Kidney epithelial cell (primary cell): ENCODE measurements at regions not wholly inside any gene's neighbourhood (a gene's known extent, or its start where the extent isn't known, plus 50 kb on each side); places are given as distances from the start of the nearest gene placed in this dataset.

Experiments
- DNase-seq: peaks from one replicate; pipeline ENCODE4 v3.0.0-alpha.2; 2010; ENCODE audit warnings: low read depth
- H3K27me3 ChIP-seq: 2 replicates; pipeline ENCODE4 v1.6.0; 2011; ENCODE audit warnings: low read length; ENCODE audit not compliant: control insufficient read depth, insufficient read depth
- H3K36me3 ChIP-seq: 2 replicates; pipeline ENCODE4 v1.5.1; 2011; ENCODE audit warnings: low read length; ENCODE audit not compliant: control insufficient read depth, insufficient read depth
- H3K4me3 ChIP-seq: 2 replicates; pipeline ENCODE4 v1.5.1; 2011; ENCODE audit warnings: low read depth, mild to moderate bottlenecking, control low read depth, low read length
- CTCF ChIP-seq: IDR thresholded peaks from 2 replicates; pipeline ENCODE4 v1.5.1; 2011; ENCODE audit warnings: mild to moderate bottlenecking, moderate library complexity, low read length, control low read depth, inconsistent platforms; ENCODE audit not compliant: insufficient read depth, poor library complexity, severe bottlenecking

DNA sequence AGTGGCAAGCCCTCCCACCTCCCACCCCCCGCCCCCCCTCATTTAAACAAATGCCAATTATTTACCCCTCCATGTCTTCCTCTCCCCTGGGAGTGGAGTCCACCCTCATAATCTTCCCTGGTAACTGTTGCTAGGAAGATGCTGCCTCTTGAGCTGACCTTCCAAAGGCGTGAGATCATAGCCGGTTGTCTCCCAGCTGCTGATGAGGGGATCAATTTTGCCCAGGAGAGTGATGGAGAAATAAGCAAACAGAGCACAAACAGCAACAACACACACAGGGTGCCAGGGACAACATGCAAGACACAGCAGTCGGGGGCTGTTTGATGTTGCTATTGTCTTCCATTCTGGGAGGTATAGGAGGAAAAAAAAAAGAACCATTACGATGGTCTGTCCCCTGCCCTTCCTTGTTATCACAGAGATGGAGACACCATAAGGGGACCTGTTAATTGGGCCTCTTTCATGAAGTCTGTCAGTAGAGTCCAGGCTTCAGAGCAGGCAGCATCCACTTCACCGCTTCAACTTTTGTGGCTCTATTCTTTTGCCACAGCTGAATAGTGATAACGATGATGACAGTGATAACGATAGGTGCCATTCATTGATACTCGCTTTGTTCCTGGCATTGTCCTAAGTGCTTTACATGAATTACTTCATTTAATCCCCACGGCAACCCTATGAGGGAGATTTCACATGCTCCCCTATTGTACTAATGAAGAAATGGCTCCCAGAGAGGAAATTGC is 76.9 kb upstream of the RGMA start:
- no peak for DNase-seq
- TF ChIP-seq CTCF, result no peak
- H3K27me3 ChIP-seq, result no peaks in the 10 kb centered on the region
- H3K4me3 ChIP-seq, result no peak overlapping the region
- H3K36me3 ChIP-seq, result no peaks in the 10 kb centered on the region

DNA sequence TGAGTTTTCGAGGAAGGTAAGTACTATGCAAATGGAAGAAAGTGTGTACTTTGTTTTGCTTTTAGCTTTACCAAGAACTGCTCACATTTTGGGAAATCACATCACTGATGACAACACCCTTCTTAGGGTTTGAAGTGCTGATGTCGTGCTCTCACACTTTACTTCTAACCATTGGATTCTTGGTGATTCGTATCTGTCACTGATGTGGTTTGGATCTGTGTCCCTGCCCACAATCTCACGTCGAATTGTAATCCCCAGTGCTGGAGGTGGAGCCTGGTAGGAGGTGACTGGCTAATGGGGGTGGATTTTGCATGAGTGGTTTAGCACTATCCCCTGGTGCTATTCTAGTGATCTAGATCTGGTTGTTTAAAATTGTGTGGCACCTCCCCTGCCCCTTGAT is 75.4 kb upstream of the RGMA start:
- no peak for TF ChIP-seq CTCF
- no peak for DNase-seq
- Histone ChIP-seq H3K36me3 (no peaks in the 10 kb centered on the region), H3K4me3 (no peak overlapping the region), H3K27me3 (no peaks in the 10 kb centered on the region)

DNA sequence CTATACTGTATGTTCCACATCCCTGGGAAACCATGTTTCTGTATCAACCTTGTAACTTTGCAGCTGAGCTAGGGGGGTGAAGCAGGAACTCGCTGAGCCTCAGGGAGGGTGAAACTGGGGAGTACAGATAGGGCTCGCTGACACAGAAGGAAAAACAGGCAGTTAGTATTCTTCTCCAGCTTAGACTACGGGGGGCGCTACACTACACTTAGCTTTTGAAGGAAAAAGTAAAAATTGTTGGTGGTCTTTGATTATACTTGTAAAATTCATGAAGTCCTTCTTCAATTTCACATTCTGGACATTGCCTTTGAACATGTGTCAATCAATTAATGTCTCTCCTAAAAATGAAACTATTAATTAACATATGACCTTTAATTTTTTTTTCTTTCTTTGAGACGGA is 73.5 kb upstream of the RGMA start:
- H3K36me3 ChIP-seq, result no peaks in the 10 kb centered on the region
- no peak overlapping the region for H3K4me3 ChIP-seq
- no peak for TF ChIP-seq CTCF
- no peak for DNase-seq
- no peaks in the 10 kb centered on the region for H3K27me3 ChIP-seq

- H3K36me3 ChIP-seq, result no peaks in the 10 kb centered on the region
- no peak for TF ChIP-seq CTCF
- H3K27me3 ChIP-seq, result no peaks in the 10 kb centered on the region
- H3K4me3 ChIP-seq, result no peak overlapping the region
- no peak for DNase-seq
These were observed 70.9 kb upstream of the RGMA start for GRCh38 chr15:93159930-93160329.

GRCh38 chr15:93158097-93158900 is 69.3 kb upstream of the RGMA start:
- DNase-seq, result no peak
- no peaks in the 10 kb centered on the region for H3K27me3 ChIP-seq
- no peaks in the 10 kb centered on the region for H3K36me3 ChIP-seq
- no peak for TF ChIP-seq CTCF
- no peak overlapping the region for H3K4me3 ChIP-seq
